Glutamatergic neuron (in vitro differentiated cells): ENCODE measurements at regions not wholly inside any gene's neighbourhood (a gene's known extent, or its start where the extent isn't known, plus 50 kb on each side); places are given as distances from the start of the nearest gene placed in this dataset.
"Not testable (repeated sequence)": the region's sequence is repeated elsewhere in the genome, so short reads cannot be mapped to it uniquely, and the experiment has no call there.

Experiments used
- DNase-seq: peaks from one replicate; pipeline ENCODE4 v3.0.0; 2022
- H3K27ac Mint-ChIP-seq: one replicate; pipeline ENCODE4 v1.8.0; 2020; ENCODE audit warnings: mild to moderate bottlenecking, mixed read lengths, inconsistent platforms; ENCODE audit not compliant: unreplicated experiment
- H3K27me3 Mint-ChIP-seq: one replicate; pipeline ENCODE4 v1.8.0; 2020; ENCODE audit warnings: mild to moderate bottlenecking, moderate library complexity, mixed read lengths, inconsistent platforms; ENCODE audit not compliant: unreplicated experiment
- H3K36me3 Mint-ChIP-seq: one replicate; pipeline ENCODE4 v1.8.0; 2020; ENCODE audit warnings: mild to moderate bottlenecking, mixed read lengths, inconsistent platforms; ENCODE audit not compliant: unreplicated experiment
- H3K4me1 Mint-ChIP-seq: one replicate; pipeline ENCODE4 v1.8.0; 2020; ENCODE audit warnings: mild to moderate bottlenecking, low read depth, mixed read lengths, inconsistent platforms; ENCODE audit not compliant: unreplicated experiment
- H3K4me3 Mint-ChIP-seq: one replicate; pipeline ENCODE4 v1.8.0; 2020; ENCODE audit warnings: mild to moderate bottlenecking, mixed read lengths, inconsistent platforms; ENCODE audit not compliant: unreplicated experiment
- H3K9me3 Mint-ChIP-seq: one replicate; pipeline ENCODE4 v1.8.0; 2020; ENCODE audit warnings: mild to moderate bottlenecking, moderate library complexity, mixed read lengths, inconsistent platforms; ENCODE audit not compliant: unreplicated experiment
- CTCF ChIP-seq: fragments of 200-600 bp; sonication (generic); IDR thresholded peaks from one replicate; pipeline ENCODE4 v1.5.0; 2021; ENCODE audit not compliant: partially characterized antibody, unreplicated experiment

GRCh38 chr6:15744818-15745402 lies 82.1 kb upstream of the DTNBP1 start:
- no peak for DNase-seq
- Mint-ChIP-seq H3K27ac (no peak overlapping the region), H3K4me3 (no peak overlapping the region)

GRCh38 chr6:15742013-15742412 lies 79.2 kb upstream of the DTNBP1 start:
- not testable (repeated sequence) for H3K4me3 Mint-ChIP-seq, H3K4me1 Mint-ChIP-seq, DNase-seq, H3K27me3 Mint-ChIP-seq, H3K36me3 Mint-ChIP-seq, H3K27ac Mint-ChIP-seq, H3K9me3 Mint-ChIP-seq

More at GRCh38 chr6:15744818-15745402, 82.1 kb upstream of the DTNBP1 start:
- H3K27me3 Mint-ChIP-seq: no peaks in the 10 kb centered on the region
- peaks cover 4% of the 10 kb centered on the region for H3K36me3 Mint-ChIP-seq
- H3K4me1 Mint-ChIP-seq: no peaks in the 10 kb centered on the region
- no peak for TF ChIP-seq CTCF
- no peaks in the 10 kb centered on the region for H3K9me3 Mint-ChIP-seq

- Mint-ChIP-seq H3K36me3 (peaks cover 4% of the 10 kb centered on the region), H3K9me3 (no peaks in the 10 kb centered on the region), H3K4me3 (no peak overlapping the region), H3K27me3 (no peaks in the 10 kb centered on the region), H3K27ac (no peak overlapping the region), H3K4me1 (no peaks in the 10 kb centered on the region)
- no peak for DNase-seq
- no peak for TF ChIP-seq CTCF
These were observed 78.6 kb upstream of the DTNBP1 start for GRCh38 chr6:15741405-15741804.

- peaks cover 4% of the 10 kb centered on the region for H3K36me3 Mint-ChIP-seq
- H3K9me3 Mint-ChIP-seq: no peaks in the 10 kb centered on the region
- H3K4me1 Mint-ChIP-seq: no peaks in the 10 kb centered on the region
- no peak for DNase-seq
- H3K4me3 Mint-ChIP-seq: no peak overlapping the region
- H3K27ac Mint-ChIP-seq: no peak overlapping the region
- no peaks in the 10 kb centered on the region for H3K27me3 Mint-ChIP-seq
- TF ChIP-seq CTCF: no peak
These were observed 77.0 kb upstream of the DTNBP1 start for GRCh38 chr6:15739867-15740266.

- Mint-ChIP-seq H3K36me3 (peaks cover 4% of the 10 kb centered on the region), H3K27me3 (no peaks in the 10 kb centered on the region), H3K4me3 (no peak overlapping the region), H3K27ac (no peak overlapping the region), H3K4me1 (peaks cover 1% of the 10 kb centered on the region), H3K9me3 (no peaks in the 10 kb centered on the region)
- DNase-seq: no peak
- no peak for TF ChIP-seq CTCF
These were observed 76.5 kb upstream of the DTNBP1 start for GRCh38 chr6:15739353-15739752.

- H3K27me3 Mint-ChIP-seq, H3K4me1 Mint-ChIP-seq, H3K9me3 Mint-ChIP-seq, H3K27ac Mint-ChIP-seq, H3K4me3 Mint-ChIP-seq, DNase-seq, H3K36me3 Mint-ChIP-seq: not testable (repeated sequence)
These were observed 75.4 kb upstream of the DTNBP1 start for GRCh38 chr6:15738195-15738594.
